ENCODE measurements at regions not wholly inside any gene's neighbourhood (a gene's known extent, or its start where the extent isn't known, plus 50 kb on each side); places are given as distances from the start of the nearest gene placed in this dataset.
"Not testable (repeated sequence)": the region's sequence is repeated elsewhere in the genome, so short reads cannot be mapped to it uniquely, and the experiment has no call there.

- H3K4me1 ChIP-seq (replicated peaks in 1 of 4; ENCODE audit: control insufficient read depth in 3 of 4, insufficient read depth in 4 of 4, low read length in 3 of 4); H2AK5ac ChIP-seq (ENCODE audit: low read depth, low read length); H3K4me3 ChIP-seq (ENCODE audit: extremely low read depth in 1 of 4, insufficient read depth in 2 of 4, low read depth in 3 of 4, low read length in 4 of 4); H3K27ac ChIP-seq (ENCODE audit: low read depth, low read length); H4K91ac ChIP-seq (replicated peaks; ENCODE audit: insufficient read length, low read length); H2AFZ ChIP-seq (ENCODE audit: low read length); H3K4ac ChIP-seq (replicated peaks; ENCODE audit: insufficient read length, low read depth, low read length); H4K5ac ChIP-seq (ENCODE audit: insufficient read length, low read depth, low read length); H2BK120ac ChIP-seq (replicated peaks; ENCODE audit: low read depth, low read length); H2BK5ac ChIP-seq (ENCODE audit: low read depth, low read length); CTCF ChIA-PET (ENCODE audit: partially characterized antibody); POLR2A ChIA-PET (ENCODE audit: partially characterized antibody); FAIRE-seq; H3K14ac ChIP-seq (ENCODE audit: insufficient read length); H3K18ac ChIP-seq (ENCODE audit: extremely low read depth, low read length); H3K23ac ChIP-seq (ENCODE audit: insufficient read length); H3K79me2 ChIP-seq (ENCODE audit: control insufficient read depth in 1 of 2, insufficient read depth in 2 of 2, low read length in 2 of 2); H4K8ac ChIP-seq (ENCODE audit: extremely low read depth, insufficient read depth, low read length); H3K9ac ChIP-seq (replicated peaks in 1 of 4; ENCODE audit: extremely low read depth in 1 of 4, low read depth in 3 of 4, low read length in 3 of 4); H2BK20ac ChIP-seq (ENCODE audit: low read length); H3K36me3 ChIP-seq (ENCODE audit: control insufficient read depth in 2 of 4, insufficient read depth in 4 of 4, low read length in 3 of 4); H3K23me2 ChIP-seq (ENCODE audit: low read depth, low read length); H2BK15ac ChIP-seq (ENCODE audit: low read length); H3K79me1 ChIP-seq (ENCODE audit: low read depth, low read length); H2BK12ac ChIP-seq (ENCODE audit: low read depth, low read length); DNase-seq (ENCODE audit: low read depth in 1 of 2, low spot score in 2 of 2); H4K20me1 ChIP-seq (replicated peaks in 1 of 2; ENCODE audit: control insufficient read depth in 1 of 2, insufficient read depth in 2 of 2, low read length in 2 of 2); H3K4me2 ChIP-seq (ENCODE audit: insufficient read depth in 1 of 2, low read depth in 2 of 2, low read length in 2 of 2); H3K56ac ChIP-seq (replicated peaks; ENCODE audit: insufficient read length, low read depth, low read length); H3K27me3 ChIP-seq (replicated peaks in 1 of 4; ENCODE audit: control insufficient read depth in 3 of 4, extremely low read depth in 1 of 4, insufficient read depth in 3 of 4, low read length in 3 of 4): not testable (repeated sequence)
- peaks cover 0 to 17% of the 10 kb centered on the region in 2 experiments; a peak in 2 of 4 replicates for H3K9me3 ChIP-seq (ENCODE audit: insufficient read depth in 2 of 2, low read depth in 1 of 2, low read length in 1 of 2)
- 80% methylated on average over 2 of the region's 5 CpGs; no CpG with 5 or more reads in 1 of the 2 experiments for WGBS, 2 experiments (ENCODE audit: extremely low coverage in 1 of 2, insufficient coverage in 1 of 2, insufficient read length in 1 of 2, insufficient replicate concordance in 2 of 2, low coverage in 1 of 2, low lambda C conversion rate in 2 of 2, missing lambda C conversion rate in 1 of 2)
Observed at GRCh38 chr15:20020588-20020987, 521.0 kb downstream of the GOLGA6L6 start.

- H3K14ac ChIP-seq (ENCODE audit: insufficient read length); H3K79me2 ChIP-seq (ENCODE audit: control insufficient read depth in 1 of 2, insufficient read depth in 2 of 2, low read length in 2 of 2); H3K4ac ChIP-seq (replicated peaks; ENCODE audit: insufficient read length, low read depth, low read length); H3K4me2 ChIP-seq (ENCODE audit: insufficient read depth in 1 of 2, low read depth in 2 of 2, low read length in 2 of 2); H3K79me1 ChIP-seq (ENCODE audit: low read depth, low read length); H3K18ac ChIP-seq (ENCODE audit: extremely low read depth, low read length); H2BK20ac ChIP-seq (ENCODE audit: low read length); H3K27me3 ChIP-seq (replicated peaks in 1 of 4; ENCODE audit: control insufficient read depth in 3 of 4, extremely low read depth in 1 of 4, insufficient read depth in 3 of 4, low read length in 3 of 4); POLR2A ChIA-PET (ENCODE audit: partially characterized antibody); CTCF ChIA-PET (ENCODE audit: partially characterized antibody); H2BK120ac ChIP-seq (replicated peaks; ENCODE audit: low read depth, low read length); H3K23ac ChIP-seq (ENCODE audit: insufficient read length); H2AFZ ChIP-seq (ENCODE audit: low read length); H3K4me1 ChIP-seq (replicated peaks in 1 of 4; ENCODE audit: control insufficient read depth in 3 of 4, insufficient read depth in 4 of 4, low read length in 3 of 4); H3K56ac ChIP-seq (replicated peaks; ENCODE audit: insufficient read length, low read depth, low read length); H4K20me1 ChIP-seq (replicated peaks in 1 of 2; ENCODE audit: control insufficient read depth in 1 of 2, insufficient read depth in 2 of 2, low read length in 2 of 2); H3K23me2 ChIP-seq (ENCODE audit: low read depth, low read length); H4K91ac ChIP-seq (replicated peaks; ENCODE audit: insufficient read length, low read length); H4K5ac ChIP-seq (ENCODE audit: insufficient read length, low read depth, low read length); H2BK15ac ChIP-seq (ENCODE audit: low read length); H4K8ac ChIP-seq (ENCODE audit: extremely low read depth, insufficient read depth, low read length); H3K27ac ChIP-seq (ENCODE audit: low read depth, low read length); H2BK5ac ChIP-seq (ENCODE audit: low read depth, low read length); DNase-seq (ENCODE audit: low read depth in 1 of 2, low spot score in 2 of 2); H3K4me3 ChIP-seq (ENCODE audit: extremely low read depth in 1 of 4, insufficient read depth in 2 of 4, low read depth in 3 of 4, low read length in 4 of 4); H2BK12ac ChIP-seq (ENCODE audit: low read depth, low read length); H3K36me3 ChIP-seq (ENCODE audit: control insufficient read depth in 2 of 4, insufficient read depth in 4 of 4, low read length in 3 of 4); H2AK5ac ChIP-seq (ENCODE audit: low read depth, low read length); FAIRE-seq; H3K9ac ChIP-seq (replicated peaks in 1 of 4; ENCODE audit: extremely low read depth in 1 of 4, low read depth in 3 of 4, low read length in 3 of 4): not testable (repeated sequence)
- WGBS, 2 experiments (ENCODE audit: extremely low coverage in 1 of 2, insufficient coverage in 1 of 2, insufficient read length in 1 of 2, insufficient replicate concordance in 2 of 2, low coverage in 1 of 2, low lambda C conversion rate in 2 of 2, missing lambda C conversion rate in 1 of 2), result 33% methylated on average over 3 of the region's 6 CpGs; no CpG with 5 or more reads in 1 of the 2 experiments
- peaks cover 0 to 17% of the 10 kb centered on the region in 2 experiments; a peak in 2 of 4 replicates for H3K9me3 ChIP-seq (ENCODE audit: insufficient read depth in 2 of 2, low read depth in 1 of 2, low read length in 1 of 2)
Observed at GRCh38 chr15:20019758-20020157, 521.8 kb downstream of the GOLGA6L6 start.
